Endothelial cell of umbilical vein (primary cell): ENCODE measurements at regions not wholly inside any gene's neighbourhood (a gene's known extent, or its start where the extent isn't known, plus 50 kb on each side); places are given as distances from the start of the nearest gene placed in this dataset.

ENCODE experiments used
- BruUV-seq: library from RNA; stranded (reverse); fragments of 400-500 nt; replicated peaks from 2 replicates; lab custom pipeline; 2021; lab: Mats Ljungman, UMichigan
- CTCF ChIA-PET: fragments of 300-600, 350-600 bp; sonication (Branson Sonifier 250); formaldehyde crosslinking; loops from one replicate; lab custom pipeline; 2021; ENCODE audit warnings: antibody characterized with exemption, inconsistent platforms; lab: Charles Lee
- POLR2A ChIA-PET: fragments of 300-600, 350-600 bp; sonication (Branson Sonifier 250); formaldehyde crosslinking; loops from one replicate; lab custom pipeline; 2021; ENCODE audit warnings: antibody characterized with exemption, inconsistent platforms; lab: Charles Lee
- DNase-seq: peaks from one replicate; pipeline ENCODE4 v3.0.0-alpha.2; 2011; ENCODE audit warnings: low read depth, low spot score
- FAIRE-seq: peaks from 2 replicates; lab custom pipeline; 2011; peaks lifted over from hg19 to GRCh38; lab: Jason Lieb, UNC
- H2AFZ ChIP-seq: 2 replicates; pipeline ENCODE4 v1.6.0; 2012; ENCODE audit warnings: low read depth, low read length, control low read depth, inconsistent platforms
- H3K27ac ChIP-seq: 2 replicates; pipeline ENCODE4 v1.5.1; 2011; ENCODE audit warnings: low read depth, mild to moderate bottlenecking, control low read depth, low read length, moderate library complexity; ENCODE audit not compliant: insufficient read depth
- H3K27me3 ChIP-seq, 2 experiments: 2 replicates each; pipeline versions ENCODE4 v1.6.0 to v1.6.1; 2011; ENCODE audit warnings: low read length in 2 of 2, mixed read lengths in 1 of 2; ENCODE audit not compliant: control insufficient read depth in 2 of 2, insufficient read depth in 2 of 2
- H3K36me3 ChIP-seq, 2 experiments: 2 replicates in 1 of 2; 3 replicates in 1 of 2; pipeline ENCODE4 v1.5.1; 2011; ENCODE audit warnings: low read length in 2 of 2, mild to moderate bottlenecking in 1 of 2, moderate library complexity in 1 of 2; ENCODE audit not compliant: control insufficient read depth in 2 of 2, insufficient read depth in 2 of 2; ENCODE audit errors: extremely low read depth in 1 of 2
- H3K4me1 ChIP-seq: 3 replicates; pipeline ENCODE4 v1.5.1; 2011; ENCODE audit warnings: mild to moderate bottlenecking, low read length; ENCODE audit not compliant: control insufficient read depth, insufficient read depth; ENCODE audit errors: extremely low read depth
- H3K4me2 ChIP-seq: 2 replicates; pipeline ENCODE4 v1.6.1; 2011; ENCODE audit warnings: low read length, control low read depth, mixed read lengths; ENCODE audit not compliant: insufficient read depth
- H3K4me3 ChIP-seq, 3 experiments: fragments of 200-600 bp in 1 of 3; sonication (generic), shearing (Covaris generic) in 1 of 3; replicated peaks in 1 of 3; 2 replicates each; pipeline ENCODE4 v1.5.1; 2011 to 2016; ENCODE audit warnings: control low read depth in 3 of 3, low read length in 3 of 3, mild to moderate bottlenecking in 2 of 3, inconsistent platforms in 1 of 3, low read depth in 1 of 3, moderate library complexity in 1 of 3; ENCODE audit not compliant: insufficient read depth in 1 of 3
- H3K79me2 ChIP-seq: 2 replicates; pipeline ENCODE4 v1.6.0; 2012; ENCODE audit warnings: low read length, inconsistent platforms; ENCODE audit not compliant: control insufficient read depth, insufficient read depth
- H3K9ac ChIP-seq: replicated peaks from 2 replicates; pipeline ENCODE3; 2011; ENCODE audit warnings: low read length, control low read depth; ENCODE audit not compliant: insufficient read depth; ENCODE audit errors: extremely low read depth
- H3K9me1 ChIP-seq: replicated peaks from 3 replicates; pipeline ENCODE4 v1.6.0; 2011; ENCODE audit warnings: mild to moderate bottlenecking, low read length; ENCODE audit not compliant: control insufficient read depth, insufficient read depth; ENCODE audit errors: extremely low read depth
- H3K9me3 ChIP-seq: replicated peaks from 2 replicates; pipeline ENCODE4 v1.5.1; 2012; ENCODE audit warnings: low read length, inconsistent platforms; ENCODE audit not compliant: control insufficient read depth, insufficient read depth
- H4K20me1 ChIP-seq: replicated peaks from 2 replicates; pipeline ENCODE3; 2011; ENCODE audit warnings: mild to moderate bottlenecking, low read length; ENCODE audit not compliant: control insufficient read depth, insufficient read depth; ENCODE audit errors: extremely low read depth
- EZH2 ChIP-seq: IDR thresholded peaks from 2 replicates; pipeline ENCODE4 v1.6.1; 2012; ENCODE audit warnings: borderline replicate concordance, low read depth, mild to moderate bottlenecking, moderate library complexity, low read length, inconsistent platforms; ENCODE audit not compliant: severe bottlenecking
- FOS ChIP-seq: IDR thresholded peaks from 2 replicates; pipeline ENCODE4 v1.6.1; 2011; ENCODE audit warnings: mild to moderate bottlenecking, low read length, moderate library complexity, borderline replicate concordance; ENCODE audit not compliant: insufficient read depth
- GATA2 ChIP-seq: IDR thresholded peaks from 2 replicates; pipeline ENCODE4 v1.7.0; 2011; ENCODE audit warnings: low read depth, mild to moderate bottlenecking, moderate library complexity, mixed read lengths, low read length; ENCODE audit not compliant: insufficient read length, insufficient read depth
- JUN ChIP-seq: IDR thresholded peaks from 2 replicates; pipeline ENCODE4 v1.6.1; 2011; ENCODE audit warnings: borderline replicate concordance, low read depth; ENCODE audit not compliant: insufficient read length, insufficient read depth
- MAX ChIP-seq: IDR thresholded peaks from 2 replicates; pipeline ENCODE4 v1.6.1; 2011; ENCODE audit not compliant: insufficient read depth, insufficient read length
- MYC ChIP-seq: IDR thresholded peaks from one replicate; pipeline ENCODE4 v1.6.1; 2011; ENCODE audit warnings: mild to moderate bottlenecking, low read depth, low read length
- POLR2A ChIP-seq: IDR thresholded peaks from 2 replicates; pipeline ENCODE4 v1.6.1; 2012; ENCODE audit warnings: low read depth, mild to moderate bottlenecking, control low read depth, low read length
- POLR2AphosphoS5 ChIP-seq: IDR thresholded peaks from 2 replicates; pipeline ENCODE4 v1.6.1; 2012; ENCODE audit warnings: low read depth, mild to moderate bottlenecking, control low read depth, low read length, moderate library complexity; ENCODE audit not compliant: insufficient read depth
- dilution Hi-C: fragments of 300-500 bp; cut with MboI; formaldehyde crosslinking; loops from one replicate; pipeline ENCODE4 v1.15.0; 2019; ENCODE audit warnings: low sequenced_read_pairs; ENCODE audit not compliant: extremely low pct_ligation_motif_present
- intact Hi-C: fragments of 100-400 bp; cut with micrococcal nuclease; formaldehyde crosslinking; loops from one replicate; pipeline ENCODE4 v1.10.0; 2022
- TF ChIP-seq, protein P1 (sequence below), 2 donors: IDR thresholded peaks; 1 replicate in 1 of 2; 2 replicates in 1 of 2; pipeline ENCODE4 v1.5.1; 2011; ENCODE audit warnings: low read length in 2 of 2, mild to moderate bottlenecking in 2 of 2, moderate library complexity in 2 of 2, control low read depth in 1 of 2, inconsistent platforms in 1 of 2, low read depth in 1 of 2; ENCODE audit not compliant: insufficient read depth in 1 of 2; ENCODE audit errors: extremely low read depth in 1 of 2

DNA sequence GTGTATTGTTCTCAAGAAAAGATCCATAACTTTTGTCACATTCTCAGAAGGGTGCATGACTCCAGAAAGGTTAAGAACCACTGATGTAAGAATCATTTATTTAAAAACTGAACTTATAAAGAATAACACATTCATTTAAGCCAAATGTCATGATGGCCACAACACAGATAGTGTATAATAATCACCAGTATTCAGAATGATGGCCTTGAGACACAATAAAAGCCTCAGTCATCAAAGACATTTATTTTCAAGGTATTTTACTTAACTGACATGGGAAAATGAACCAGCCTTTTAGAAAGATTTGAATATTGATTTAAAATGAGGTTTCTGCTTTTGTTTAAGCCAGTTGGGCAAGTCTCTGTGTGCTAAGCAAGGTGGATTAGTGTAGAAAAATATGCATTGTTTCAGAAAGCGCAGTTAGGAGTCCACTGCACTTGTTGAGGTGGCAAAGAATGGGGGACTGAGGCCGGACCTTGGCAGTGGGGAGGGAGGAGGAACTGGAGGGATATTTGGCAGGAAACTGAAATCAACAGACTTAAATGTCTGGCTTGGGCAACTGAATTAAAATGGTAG, 371.9 kb upstream of the ESRRG start:
- FAIRE-seq: no peak
- dilution Hi-C loops: no loop called here
- no peaks in the 10 kb centered on the region for H3K4me1 ChIP-seq
- H3K27ac ChIP-seq: no peak overlapping the region
- DNase-seq: no peak
- no peaks in the 10 kb centered on the region for H4K20me1 ChIP-seq
- BruUV-seq: no TSS peak
- no peak overlapping the region for H2AFZ ChIP-seq
- H3K4me2 ChIP-seq: no peak overlapping the region
- POLR2A ChIA-PET: no interaction called here
- peaks cover 2% of the 10 kb centered on the region for H3K9me3 ChIP-seq
- intact Hi-C loops: no loop called here
- TF ChIP-seq EZH2 (no peak), MAX (no peak), MYC (no peak), JUN (no peak), GATA2 (no peak), POLR2A (no peak), FOS (no peak), POLR2AphosphoS5 (no peak)
- TF ChIP-seq, protein P1, sequence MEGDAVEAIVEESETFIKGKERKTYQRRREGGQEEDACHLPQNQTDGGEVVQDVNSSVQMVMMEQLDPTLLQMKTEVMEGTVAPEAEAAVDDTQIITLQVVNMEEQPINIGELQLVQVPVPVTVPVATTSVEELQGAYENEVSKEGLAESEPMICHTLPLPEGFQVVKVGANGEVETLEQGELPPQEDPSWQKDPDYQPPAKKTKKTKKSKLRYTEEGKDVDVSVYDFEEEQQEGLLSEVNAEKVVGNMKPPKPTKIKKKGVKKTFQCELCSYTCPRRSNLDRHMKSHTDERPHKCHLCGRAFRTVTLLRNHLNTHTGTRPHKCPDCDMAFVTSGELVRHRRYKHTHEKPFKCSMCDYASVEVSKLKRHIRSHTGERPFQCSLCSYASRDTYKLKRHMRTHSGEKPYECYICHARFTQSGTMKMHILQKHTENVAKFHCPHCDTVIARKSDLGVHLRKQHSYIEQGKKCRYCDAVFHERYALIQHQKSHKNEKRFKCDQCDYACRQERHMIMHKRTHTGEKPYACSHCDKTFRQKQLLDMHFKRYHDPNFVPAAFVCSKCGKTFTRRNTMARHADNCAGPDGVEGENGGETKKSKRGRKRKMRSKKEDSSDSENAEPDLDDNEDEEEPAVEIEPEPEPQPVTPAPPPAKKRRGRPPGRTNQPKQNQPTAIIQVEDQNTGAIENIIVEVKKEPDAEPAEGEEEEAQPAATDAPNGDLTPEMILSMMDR (IDR thresholded peaks at IDR 0.05; ENCODE audit: extremely low read depth in 1 of 2, insufficient read depth in 1 of 2, low read depth in 1 of 2, low read length in 2 of 2): no peak
- no peak overlapping the region for H3K9ac ChIP-seq
- no peaks in the 10 kb centered on the region for H3K9me1 ChIP-seq
- CTCF ChIA-PET: no interaction called here
- H3K4me3 ChIP-seq: no peak overlapping the region
- no peaks in the 10 kb centered on the region for H3K27me3 ChIP-seq
- no peaks in the 10 kb centered on the region for H3K79me2 ChIP-seq
- no peaks in the 10 kb centered on the region for H3K36me3 ChIP-seq
